ENCODE measurements at regions not wholly inside any gene's neighbourhood (a gene's known extent, or its start where the extent isn't known, plus 50 kb on each side); places are given as distances from the start of the nearest gene placed in this dataset.
"Not testable (repeated sequence)": the region's sequence is repeated elsewhere in the genome, so short reads cannot be mapped to it uniquely, and the experiment has no call there.

DNA sequence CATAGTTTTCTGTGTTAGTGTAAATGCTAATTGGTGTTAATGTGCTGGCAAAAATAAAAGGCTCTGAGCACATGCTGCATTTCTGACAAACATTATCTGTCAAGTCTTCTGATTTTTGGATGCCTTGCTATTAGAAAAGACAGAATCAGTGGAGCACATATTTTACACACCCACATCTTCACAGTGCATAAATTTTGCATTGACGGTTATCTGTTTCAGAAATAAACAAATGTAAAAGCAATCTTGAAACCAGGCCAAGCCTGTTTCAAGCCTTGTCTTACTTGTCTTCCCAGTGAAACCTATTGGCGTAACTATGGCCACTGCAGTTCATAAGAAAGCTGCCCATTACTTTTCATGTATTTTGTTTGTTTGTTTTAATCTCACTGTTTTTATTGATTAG lies 333.7 kb upstream of the CDH19 start:
- Histone ChIP-seq H3K4me3 (ENCODE audit: low read depth, low read length) (no peak overlapping the region), H3K36me3 (ENCODE audit: control insufficient read depth, insufficient read depth, low read length) (no peaks in the 10 kb centered on the region), H3K9me3 (ENCODE audit: control insufficient read depth, insufficient read depth, low read length) (peaks cover 3% of the 10 kb centered on the region), H3K4me1 (ENCODE audit: control insufficient read depth, insufficient read depth, low read length) (no peaks in the 10 kb centered on the region), H3K27ac (ENCODE audit: low read depth, low read length) (no peak overlapping the region), H3K27me3 (ENCODE audit: control insufficient read depth, insufficient read depth, low read length) (no peaks in the 10 kb centered on the region)
- WGBS (ENCODE audit: insufficient coverage), result 83% methylated on average over 1 of the region's 2 CpGs
- DNase-seq (ENCODE audit: low read depth in 4 of 6, low spot score in 6 of 6), result peak in 1 of 6 donors; percentile 75

DNA sequence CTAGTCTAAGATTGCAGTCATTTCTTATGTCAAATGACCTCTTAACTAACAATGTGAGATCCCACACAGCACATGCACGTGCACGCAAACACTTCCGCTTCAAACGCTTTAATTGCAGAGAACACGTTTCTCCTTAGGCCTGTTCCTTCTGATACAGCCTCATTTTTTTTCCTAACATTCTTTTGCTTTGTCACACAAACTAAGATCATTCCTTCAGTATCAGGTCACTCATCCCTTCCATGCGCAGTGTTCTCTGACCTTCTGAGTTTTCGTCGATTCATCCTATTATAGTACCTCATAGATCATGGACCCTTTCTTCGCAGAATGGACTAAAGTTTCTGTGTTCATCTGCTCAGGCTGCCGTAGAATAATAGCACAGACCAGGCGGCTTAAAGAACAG lies 327.1 kb upstream of the CDH19 start:
- H3K36me3 ChIP-seq (ENCODE audit: control insufficient read depth, insufficient read depth, low read length), result no peaks in the 10 kb centered on the region
- no peaks in the 10 kb centered on the region for H3K4me1 ChIP-seq (ENCODE audit: control insufficient read depth, insufficient read depth, low read length)
- no peaks in the 10 kb centered on the region for H3K27me3 ChIP-seq (ENCODE audit: control insufficient read depth, insufficient read depth, low read length)
- H3K4me3 ChIP-seq (ENCODE audit: low read depth, low read length), result no peak overlapping the region
- 80% methylated on average over 11 of the region's 11 CpGs for WGBS (ENCODE audit: insufficient coverage)
- no peak overlapping the region for H3K27ac ChIP-seq (ENCODE audit: low read depth, low read length)
- H3K9me3 ChIP-seq (ENCODE audit: control insufficient read depth, insufficient read depth, low read length), result no peaks in the 10 kb centered on the region
- DNase-seq (ENCODE audit: low read depth in 4 of 6, low spot score in 6 of 6), result no peak

DNA sequence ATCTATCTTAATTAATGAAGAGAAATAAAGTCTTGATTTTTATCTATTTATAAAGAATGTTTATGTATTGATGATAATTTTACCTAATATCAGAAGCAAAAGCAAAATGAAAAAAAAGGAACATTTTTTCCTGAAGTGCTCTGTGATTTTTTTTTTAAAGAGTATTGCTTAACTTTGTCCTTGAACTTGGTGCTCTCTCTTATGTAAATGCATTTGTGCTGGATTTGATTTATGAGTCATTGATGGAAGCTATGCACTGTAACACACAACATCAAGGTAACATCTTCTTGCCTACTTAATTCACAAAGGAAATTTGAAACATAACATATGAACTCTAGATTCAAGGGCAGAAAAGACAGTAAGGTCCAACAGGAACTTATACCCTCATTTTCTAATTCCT lies 312.9 kb upstream of the CDH19 start:
- Histone ChIP-seq H3K27ac (ENCODE audit: low read depth, low read length) (no peak overlapping the region), H3K4me1 (ENCODE audit: control insufficient read depth, insufficient read depth, low read length) (no peaks in the 10 kb centered on the region), H3K4me3 (ENCODE audit: low read depth, low read length) (no peak overlapping the region), H3K9me3 (ENCODE audit: control insufficient read depth, insufficient read depth, low read length) (no peaks in the 10 kb centered on the region), H3K36me3 (ENCODE audit: control insufficient read depth, insufficient read depth, low read length) (no peaks in the 10 kb centered on the region), H3K27me3 (ENCODE audit: control insufficient read depth, insufficient read depth, low read length) (no peaks in the 10 kb centered on the region)
- DNase-seq (ENCODE audit: low read depth in 4 of 6, low spot score in 6 of 6), result peak in 1 of 6 donors; percentile 22

DNA sequence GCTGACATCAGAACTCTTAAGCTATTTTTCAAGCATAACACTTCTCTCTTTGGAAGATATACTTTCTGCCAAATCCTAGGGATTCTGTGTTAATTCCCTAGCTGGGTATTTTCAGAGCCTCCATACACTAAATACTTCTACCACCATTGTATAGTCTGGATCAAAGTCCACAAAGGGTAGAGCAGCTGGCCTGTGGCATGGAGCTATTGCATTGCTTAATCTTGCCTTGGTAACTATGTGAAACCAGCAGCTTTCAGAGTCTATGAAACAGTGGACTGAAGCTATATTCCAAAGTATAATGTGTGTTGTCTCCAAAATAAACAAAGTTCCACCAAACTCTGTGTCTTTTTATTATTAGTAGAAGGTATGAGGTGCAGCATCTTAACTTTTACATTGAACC lies 296.9 kb upstream of the CDH19 start:
- Histone ChIP-seq H3K4me1 (ENCODE audit: control insufficient read depth, insufficient read depth, low read length) (no peaks in the 10 kb centered on the region), H3K36me3 (ENCODE audit: control insufficient read depth, insufficient read depth, low read length) (no peaks in the 10 kb centered on the region)
- no peak for DNase-seq (ENCODE audit: low read depth in 4 of 6, low spot score in 6 of 6)

DNA sequence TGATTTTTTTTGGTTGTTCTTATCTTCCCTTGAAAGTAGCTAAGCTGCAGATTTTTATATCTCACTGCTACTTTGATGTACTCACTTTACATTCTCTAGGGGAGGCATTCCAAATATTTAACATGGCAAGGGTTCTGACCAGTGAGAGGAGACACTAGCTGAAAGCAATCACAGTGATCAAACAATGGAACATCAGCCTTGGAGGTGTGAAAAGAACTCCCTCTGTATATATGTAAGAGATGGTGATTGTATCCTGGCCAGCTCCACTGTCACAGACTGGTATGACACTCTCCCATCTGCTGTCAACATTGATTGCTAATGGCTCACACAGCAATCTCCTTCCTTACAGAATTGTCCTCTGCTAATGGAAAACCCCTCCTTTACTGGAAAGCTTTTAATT lies 291.7 kb upstream of the CDH19 start:
- Histone ChIP-seq H3K36me3 (ENCODE audit: control insufficient read depth, insufficient read depth, low read length) (no peaks in the 10 kb centered on the region), H3K27me3 (ENCODE audit: control insufficient read depth, insufficient read depth, low read length) (no peaks in the 10 kb centered on the region), H3K4me1 (ENCODE audit: control insufficient read depth, insufficient read depth, low read length) (no peaks in the 10 kb centered on the region), H3K27ac (ENCODE audit: low read depth, low read length) (no peak overlapping the region), H3K9me3 (ENCODE audit: control insufficient read depth, insufficient read depth, low read length) (no peaks in the 10 kb centered on the region), H3K4me3 (ENCODE audit: low read depth, low read length) (no peak overlapping the region)
- no peak for DNase-seq (ENCODE audit: low read depth in 4 of 6, low spot score in 6 of 6)

More for the DNA sequence above, 296.9 kb upstream of the CDH19 start:
- no peak overlapping the region for H3K27ac ChIP-seq (ENCODE audit: low read depth, low read length)
- no peak overlapping the region for H3K4me3 ChIP-seq (ENCODE audit: low read depth, low read length)
- H3K27me3 ChIP-seq (ENCODE audit: control insufficient read depth, insufficient read depth, low read length), result no peaks in the 10 kb centered on the region
- H3K9me3 ChIP-seq (ENCODE audit: control insufficient read depth, insufficient read depth, low read length), result no peaks in the 10 kb centered on the region

DNA sequence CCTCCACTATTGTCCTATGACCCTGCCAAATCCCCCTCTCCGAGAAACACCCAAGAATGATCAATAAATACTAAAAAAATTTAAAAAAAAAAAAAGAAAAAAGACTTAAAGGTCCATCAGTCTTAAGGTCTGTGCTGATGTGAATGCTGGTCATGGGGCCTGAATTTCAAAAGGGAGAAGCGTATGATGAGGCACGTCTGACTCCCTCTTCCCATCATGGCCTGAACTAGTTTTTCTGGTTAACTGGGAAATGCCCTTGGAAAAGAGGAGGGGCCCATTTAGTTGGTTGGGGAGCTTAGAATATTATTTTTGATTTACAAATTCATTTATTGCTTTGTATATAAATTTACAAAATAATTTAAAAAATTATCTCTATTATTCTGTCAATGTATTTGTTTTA lies 291.0 kb upstream of the CDH19 start:
- no peak overlapping the region for H3K4me3 ChIP-seq (ENCODE audit: low read depth, low read length)
- WGBS (ENCODE audit: insufficient coverage), result no CpG with 5 or more reads among the region's 3 CpGs
- H3K27me3 ChIP-seq (ENCODE audit: control insufficient read depth, insufficient read depth, low read length), result no peaks in the 10 kb centered on the region
- H3K4me1 ChIP-seq (ENCODE audit: control insufficient read depth, insufficient read depth, low read length), result no peaks in the 10 kb centered on the region
- no peaks in the 10 kb centered on the region for H3K36me3 ChIP-seq (ENCODE audit: control insufficient read depth, insufficient read depth, low read length)
- H3K27ac ChIP-seq (ENCODE audit: low read depth, low read length), result no peak overlapping the region
- DNase-seq (ENCODE audit: low read depth in 4 of 6, low spot score in 6 of 6), result no peak
- H3K9me3 ChIP-seq (ENCODE audit: control insufficient read depth, insufficient read depth, low read length), result no peaks in the 10 kb centered on the region

DNA sequence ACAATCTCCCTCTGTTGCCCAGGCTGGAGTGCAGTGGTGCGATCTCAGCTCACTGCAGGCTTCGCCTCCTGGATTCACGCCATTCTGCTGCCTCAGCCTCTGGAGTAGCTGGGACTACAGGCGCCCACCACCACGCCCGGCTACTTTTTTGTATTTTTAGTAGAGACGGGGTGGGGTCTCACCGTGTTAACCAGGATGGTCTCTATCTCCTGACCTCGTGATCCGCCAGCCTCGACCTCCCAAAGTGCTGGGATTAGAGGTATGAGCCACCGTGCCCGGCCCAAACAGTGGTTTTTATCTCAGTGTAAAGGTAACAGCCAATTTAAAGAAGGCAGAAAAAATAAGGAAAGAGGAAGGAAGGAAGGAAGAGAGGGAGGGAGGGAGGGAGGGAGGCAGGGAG lies 288.5 kb upstream of the CDH19 start:
- not testable (repeated sequence) for H3K27ac ChIP-seq (ENCODE audit: low read depth, low read length); H3K27me3 ChIP-seq (ENCODE audit: control insufficient read depth, insufficient read depth, low read length); DNase-seq (ENCODE audit: low read depth in 4 of 6, low spot score in 6 of 6); H3K4me1 ChIP-seq (ENCODE audit: control insufficient read depth, insufficient read depth, low read length); H3K4me3 ChIP-seq (ENCODE audit: low read depth, low read length); H3K9me3 ChIP-seq (ENCODE audit: control insufficient read depth, insufficient read depth, low read length); H3K36me3 ChIP-seq (ENCODE audit: control insufficient read depth, insufficient read depth, low read length)
- WGBS (ENCODE audit: insufficient coverage), result 94% methylated on average over 13 of the region's 13 CpGs

DNA sequence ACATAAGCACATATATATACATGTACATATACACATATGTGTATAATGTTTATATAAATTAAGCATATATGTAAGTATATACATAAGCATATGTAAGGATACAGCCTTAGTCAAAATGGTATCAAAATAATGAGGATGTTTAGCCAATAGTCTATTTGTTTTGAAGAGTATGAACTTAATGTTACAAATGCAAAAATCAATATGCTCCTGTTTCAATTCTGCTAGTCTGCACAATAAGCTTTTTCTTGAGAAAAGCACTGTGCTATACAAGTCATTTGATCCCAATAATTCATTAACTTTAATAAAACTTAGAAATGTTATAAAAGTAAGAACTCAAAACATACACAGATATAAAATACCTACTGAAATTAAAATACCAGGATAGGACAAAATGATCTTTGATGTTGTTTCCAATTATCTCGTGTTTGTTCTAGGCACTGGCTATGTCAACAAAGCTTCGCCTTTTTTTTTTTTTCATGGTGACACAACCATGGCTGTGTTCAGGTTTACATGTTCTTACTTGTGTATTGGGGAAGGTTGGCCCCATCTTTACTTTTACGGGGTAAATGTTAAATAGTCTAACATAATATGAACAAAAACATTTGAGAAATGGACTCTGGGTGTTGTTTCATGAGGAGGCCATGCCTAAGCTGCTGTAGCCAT lies 271.1 kb upstream of the CDH19 start:
- no peaks in the 10 kb centered on the region for H3K27me3 ChIP-seq (ENCODE audit: control insufficient read depth, insufficient read depth, low read length)
- no peak overlapping the region for H3K4me3 ChIP-seq (ENCODE audit: low read depth, low read length)
- no CpG with 5 or more reads among the region's 3 CpGs for WGBS (ENCODE audit: insufficient coverage)
- DNase-seq (ENCODE audit: low read depth in 4 of 6, low spot score in 6 of 6), result no peak
- H3K27ac ChIP-seq (ENCODE audit: low read depth, low read length), result no peak overlapping the region
- no peaks in the 10 kb centered on the region for H3K36me3 ChIP-seq (ENCODE audit: control insufficient read depth, insufficient read depth, low read length)
- H3K9me3 ChIP-seq (ENCODE audit: control insufficient read depth, insufficient read depth, low read length), result no peaks in the 10 kb centered on the region
- no peaks in the 10 kb centered on the region for H3K4me1 ChIP-seq (ENCODE audit: control insufficient read depth, insufficient read depth, low read length)

DNA sequence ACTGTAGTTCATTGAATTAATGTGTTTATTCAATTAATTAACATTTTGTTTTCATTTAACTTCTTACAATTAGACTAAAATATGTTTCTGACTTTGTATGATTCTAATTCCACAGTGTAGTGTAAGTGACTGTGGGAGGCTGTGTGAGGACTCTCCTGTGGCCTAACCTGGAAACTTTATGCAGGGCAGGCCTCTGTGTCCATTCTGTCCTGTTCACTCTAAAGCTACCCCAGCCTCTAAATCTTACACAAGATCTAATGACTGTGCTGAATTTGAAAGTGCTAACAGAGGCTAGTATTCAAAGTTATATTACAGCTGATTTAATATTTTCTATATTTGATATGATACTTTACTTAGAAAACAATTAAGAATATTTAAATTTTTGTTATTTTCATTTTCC lies 270.5 kb upstream of the CDH19 start:
- Histone ChIP-seq H3K27me3 (ENCODE audit: control insufficient read depth, insufficient read depth, low read length) (no peaks in the 10 kb centered on the region), H3K4me1 (ENCODE audit: control insufficient read depth, insufficient read depth, low read length) (no peaks in the 10 kb centered on the region), H3K9me3 (ENCODE audit: control insufficient read depth, insufficient read depth, low read length) (no peaks in the 10 kb centered on the region), H3K4me3 (ENCODE audit: low read depth, low read length) (no peak overlapping the region), H3K27ac (ENCODE audit: low read depth, low read length) (no peak overlapping the region), H3K36me3 (ENCODE audit: control insufficient read depth, insufficient read depth, low read length) (no peaks in the 10 kb centered on the region)
- no peak for DNase-seq (ENCODE audit: low read depth in 4 of 6, low spot score in 6 of 6)

DNA sequence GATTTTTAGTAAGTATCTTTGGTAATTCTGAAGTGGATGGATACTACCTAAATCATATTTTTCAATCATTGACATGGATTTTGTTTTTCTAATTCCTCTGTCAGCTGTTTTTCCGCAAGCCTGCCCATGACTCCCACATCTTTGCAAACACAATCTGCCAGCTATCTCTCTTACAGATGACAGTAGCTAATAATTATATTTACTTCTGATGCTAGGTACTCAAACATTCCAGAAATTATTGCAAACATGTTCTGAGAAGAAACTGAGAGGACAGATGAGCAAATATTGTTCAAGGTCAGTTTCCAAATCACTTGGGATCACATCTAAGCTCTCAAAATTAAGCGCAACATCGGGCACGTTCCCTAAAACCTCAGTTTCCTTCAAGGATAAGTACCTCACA lies 270.0 kb upstream of the CDH19 start:
- no peaks in the 10 kb centered on the region for H3K27me3 ChIP-seq (ENCODE audit: control insufficient read depth, insufficient read depth, low read length)
- no CpG with 5 or more reads among the region's 4 CpGs for WGBS (ENCODE audit: insufficient coverage)
- DNase-seq (ENCODE audit: low read depth in 4 of 6, low spot score in 6 of 6), result no peak
- no peak overlapping the region for H3K4me3 ChIP-seq (ENCODE audit: low read depth, low read length)
- H3K36me3 ChIP-seq (ENCODE audit: control insufficient read depth, insufficient read depth, low read length), result no peaks in the 10 kb centered on the region
- H3K27ac ChIP-seq (ENCODE audit: low read depth, low read length), result no peak overlapping the region
- no peaks in the 10 kb centered on the region for H3K4me1 ChIP-seq (ENCODE audit: control insufficient read depth, insufficient read depth, low read length)
- H3K9me3 ChIP-seq (ENCODE audit: control insufficient read depth, insufficient read depth, low read length), result no peaks in the 10 kb centered on the region

Data from spinal cord (tissue), 9 donors.